Prostate gland (tissue), 2 donors: ENCODE measurements at regions not wholly inside any gene's neighbourhood (a gene's known extent, or its start where the extent isn't known, plus 50 kb on each side); places are given as distances from the start of the nearest gene placed in this dataset.

Experiments used
- DNase-seq: peaks from one replicate; pipeline ENCODE4 v3.0.0-alpha.2; 2019; ENCODE audit warnings: low spot score
- H3K27ac ChIP-seq, 2 donors: fragments of 200-600 bp; sonication (generic); 2 replicates each; pipeline ENCODE4 v1.5.1; 2017 to 2019
- H3K27me3 ChIP-seq: fragments of 200-600 bp; sonication (generic); replicated peaks from 2 replicates; pipeline ENCODE4 v1.5.1; 2019; ENCODE audit not compliant: insufficient read depth
- H3K36me3 ChIP-seq, 2 donors: fragments of 200-600 bp; sonication (generic); 1 replicate in 1 of 2; 2 replicates in 1 of 2; pipeline versions ENCODE4 v1.5.1 to v1.8.1; 2017 to 2019
- H3K4me1 ChIP-seq: fragments of 200-600 bp; sonication (generic); replicated peaks from 2 replicates; pipeline ENCODE4 v1.5.1; 2019
- H3K4me3 ChIP-seq, 2 donors: fragments of 200-600 bp; sonication (generic); 2 replicates each; pipeline ENCODE4 v1.5.1; 2017 to 2019
- H3K9me3 ChIP-seq: fragments of 200-600 bp; sonication (generic); 2 replicates; pipeline ENCODE4 v1.5.1; 2017
- POLR2A ChIP-seq: fragments of 450-650 bp; IDR thresholded peaks from one replicate; pipeline ENCODE4 v1.6.1; 2016; ENCODE audit warnings: antibody characterized with exemption, mild to moderate bottlenecking
- POLR2AphosphoS5 ChIP-seq: sonication (generic); formaldehyde crosslinking; IDR thresholded peaks from one replicate; pipeline ENCODE4 v1.6.1; 2017; ENCODE audit warnings: antibody characterized with exemption
- WGBS: methylation state at CpG from one replicate; pipeline ENCODE4 v1.1.5; 2018; 5-methylcytosine and 5-hydroxymethylcytosine counted together
- intact Hi-C: fragments of 100-400 bp; cut with DNase I; formaldehyde crosslinking; loops from one replicate; pipeline ENCODE4 v1.14.2; 2022
- TF ChIP-seq, protein P1 (sequence below), 4 experiments: fragments of 200-600 bp in 2 of 4; fragments of 450-650 bp in 2 of 4; sonication (generic) in 2 of 4; IDR thresholded peaks; 1 replicate in 3 of 4; 2 replicates in 1 of 4; pipeline ENCODE4 v1.5.1; 2016 to 2019; ENCODE audit warnings: antibody characterized with exemption in 4 of 4, mild to moderate bottlenecking in 2 of 4, moderate library complexity in 2 of 4

DNA sequence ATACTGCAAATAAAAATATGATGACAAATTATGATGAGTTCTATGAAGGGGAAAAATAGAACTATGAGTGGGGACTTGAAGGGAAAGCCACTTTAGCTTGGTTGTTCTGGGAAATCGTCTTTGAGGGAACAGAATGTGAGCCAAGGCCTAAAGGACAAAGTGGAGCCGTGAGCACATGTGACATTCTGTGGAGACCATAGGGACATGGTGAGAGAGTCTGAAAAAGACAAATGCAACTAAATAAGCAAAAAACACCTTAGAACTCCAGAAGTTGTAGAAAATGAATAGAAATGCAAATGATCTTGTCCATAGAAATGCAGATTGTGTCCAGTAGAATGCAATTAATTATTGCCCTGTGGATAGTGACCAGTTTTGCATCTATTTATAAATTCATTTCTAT lies 86.8 kb upstream of the ANKRD10 start:
- intact Hi-C loops: no loop called here
- Histone ChIP-seq H3K4me3 (no peak overlapping the region), H3K9me3 (no peaks in the 10 kb centered on the region), H3K36me3 (no peaks in the 10 kb centered on the region), H3K27me3 (no peaks in the 10 kb centered on the region), H3K27ac (no peak overlapping the region), H3K4me1 (peaks cover under 1% of the 10 kb centered on the region)
- TF ChIP-seq, protein P1, sequence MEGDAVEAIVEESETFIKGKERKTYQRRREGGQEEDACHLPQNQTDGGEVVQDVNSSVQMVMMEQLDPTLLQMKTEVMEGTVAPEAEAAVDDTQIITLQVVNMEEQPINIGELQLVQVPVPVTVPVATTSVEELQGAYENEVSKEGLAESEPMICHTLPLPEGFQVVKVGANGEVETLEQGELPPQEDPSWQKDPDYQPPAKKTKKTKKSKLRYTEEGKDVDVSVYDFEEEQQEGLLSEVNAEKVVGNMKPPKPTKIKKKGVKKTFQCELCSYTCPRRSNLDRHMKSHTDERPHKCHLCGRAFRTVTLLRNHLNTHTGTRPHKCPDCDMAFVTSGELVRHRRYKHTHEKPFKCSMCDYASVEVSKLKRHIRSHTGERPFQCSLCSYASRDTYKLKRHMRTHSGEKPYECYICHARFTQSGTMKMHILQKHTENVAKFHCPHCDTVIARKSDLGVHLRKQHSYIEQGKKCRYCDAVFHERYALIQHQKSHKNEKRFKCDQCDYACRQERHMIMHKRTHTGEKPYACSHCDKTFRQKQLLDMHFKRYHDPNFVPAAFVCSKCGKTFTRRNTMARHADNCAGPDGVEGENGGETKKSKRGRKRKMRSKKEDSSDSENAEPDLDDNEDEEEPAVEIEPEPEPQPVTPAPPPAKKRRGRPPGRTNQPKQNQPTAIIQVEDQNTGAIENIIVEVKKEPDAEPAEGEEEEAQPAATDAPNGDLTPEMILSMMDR (IDR thresholded peaks at IDR 0.05): no peak
- no peak for TF ChIP-seq POLR2A
- TF ChIP-seq POLR2AphosphoS5: no peak
- no peak for DNase-seq
- WGBS: 88% methylated on average over 2 of the region's 2 CpGs

DNA sequence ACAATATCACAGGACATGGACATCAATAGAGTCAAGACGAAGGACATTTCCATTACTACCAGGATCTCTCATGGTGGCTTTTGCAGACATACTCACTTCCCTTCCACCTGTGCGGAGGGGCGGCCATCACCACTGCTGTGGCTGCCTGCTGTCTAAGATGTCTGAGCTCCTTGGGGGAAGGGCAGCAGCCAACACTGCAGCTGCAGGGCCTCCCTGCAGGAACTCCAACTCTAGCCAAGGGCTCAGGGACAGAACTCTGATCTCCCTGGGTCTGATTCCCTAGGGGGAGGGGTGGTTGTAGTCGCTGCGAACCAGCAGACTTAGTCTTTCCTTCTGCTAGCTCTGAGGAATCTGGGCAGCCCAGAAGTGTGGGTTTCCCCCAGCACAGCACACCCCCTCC lies 78.9 kb upstream of the ANKRD10 start:
- intact Hi-C loops: no loop called here

DNA sequence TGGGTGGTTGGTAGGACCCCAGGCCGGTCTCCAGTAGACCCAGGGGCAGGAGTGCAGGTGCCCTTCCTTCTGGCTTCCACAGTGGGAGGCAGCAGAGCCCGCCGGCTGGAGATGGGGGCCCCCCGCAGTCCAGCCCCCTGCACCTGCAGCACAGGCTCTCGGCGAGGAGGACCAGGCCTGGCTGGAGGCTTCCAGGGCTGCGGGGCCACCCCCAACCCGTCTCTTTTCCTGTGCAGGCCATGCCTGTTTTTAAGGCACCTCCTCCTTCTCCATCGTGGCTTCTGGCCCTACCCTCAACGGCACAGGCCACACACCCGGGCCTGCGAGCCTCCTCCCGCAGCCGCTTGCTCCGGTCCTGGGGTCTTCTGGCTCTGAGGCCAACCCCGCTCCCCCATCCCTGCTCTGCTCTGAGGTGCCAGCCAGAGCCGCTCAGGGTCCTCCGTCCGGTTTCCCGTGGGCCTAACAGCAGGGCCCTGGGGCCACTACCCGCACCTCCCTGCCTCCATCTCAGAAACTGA lies 77.2 kb upstream of the ANKRD10 start:
- Histone ChIP-seq H3K4me1 (no peaks in the 10 kb centered on the region), H3K36me3 (no peaks in the 10 kb centered on the region), H3K27ac (no peak overlapping the region), H3K27me3 (no peaks in the 10 kb centered on the region), H3K9me3 (no peaks in the 10 kb centered on the region), H3K4me3 (no peak overlapping the region)
- TF ChIP-seq, protein P1 (IDR thresholded peaks at IDR 0.05): no peak
- TF ChIP-seq POLR2AphosphoS5 (no peak), POLR2A (no peak)
- 96% methylated on average over 21 of the region's 21 CpGs for WGBS
- intact Hi-C loops: no loop called here
- no peak for DNase-seq

More for the DNA sequence above, 78.9 kb upstream of the ANKRD10 start:
- no peaks in the 10 kb centered on the region for H3K27me3 ChIP-seq
- no peaks in the 10 kb centered on the region for H3K9me3 ChIP-seq
- no peak for DNase-seq
- no peaks in the 10 kb centered on the region for H3K36me3 ChIP-seq
- H3K4me1 ChIP-seq: no peaks in the 10 kb centered on the region
- TF ChIP-seq POLR2AphosphoS5: no peak
- no peak overlapping the region for H3K4me3 ChIP-seq
- 67% methylated on average over 5 of the region's 5 CpGs for WGBS
- H3K27ac ChIP-seq: no peak overlapping the region

DNA sequence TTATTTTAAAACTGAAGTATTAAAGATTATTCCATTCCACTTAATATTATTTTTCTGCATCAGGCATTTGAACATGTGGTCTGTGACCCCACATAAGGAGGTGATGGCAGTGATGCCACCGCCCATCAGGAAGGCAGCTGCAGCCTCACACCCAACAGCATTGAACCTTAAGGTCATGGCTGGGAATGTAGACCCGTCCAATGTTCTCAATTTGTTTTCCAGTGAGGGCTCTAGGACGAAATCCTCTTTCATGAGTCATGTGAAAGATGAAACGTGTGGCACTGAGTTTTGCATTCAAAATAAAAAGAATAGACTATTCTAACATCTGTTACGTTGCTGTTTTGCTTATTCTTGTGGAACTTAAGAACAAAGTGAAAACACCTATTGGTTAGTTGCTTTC lies 74.5 kb upstream of the ANKRD10 start:
- Histone ChIP-seq H3K36me3 (no peaks in the 10 kb centered on the region), H3K4me3 (no peak overlapping the region), H3K9me3 (no peaks in the 10 kb centered on the region), H3K4me1 (no peaks in the 10 kb centered on the region), H3K27me3 (no peaks in the 10 kb centered on the region), H3K27ac (no peak overlapping the region)
- intact Hi-C loops: no loop called here
- no peak for TF ChIP-seq POLR2A
- TF ChIP-seq, protein P1 (IDR thresholded peaks at IDR 0.05): no peak
- TF ChIP-seq POLR2AphosphoS5: no peak
- no peak for DNase-seq
- WGBS: 88% methylated on average over 5 of the region's 5 CpGs

DNA sequence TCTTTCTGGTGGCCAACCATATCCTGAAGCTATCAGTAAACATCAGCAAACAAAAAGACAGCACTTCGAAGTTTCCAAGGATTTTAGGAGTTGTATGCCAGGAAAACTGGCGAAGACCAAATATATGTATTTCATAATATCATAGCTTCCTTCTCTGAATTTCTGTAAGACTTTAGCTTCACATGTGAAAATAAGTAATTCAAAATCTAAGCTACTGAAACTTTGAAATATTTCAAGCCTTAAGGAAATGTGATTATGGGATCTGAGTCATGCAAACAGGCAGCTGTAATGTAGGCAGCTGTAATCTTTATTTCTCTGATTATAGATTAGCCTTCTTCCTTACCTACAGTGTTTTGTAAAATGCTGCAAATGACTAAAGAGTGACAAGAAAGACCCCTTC lies 70.7 kb upstream of the ANKRD10 start:
- Histone ChIP-seq H3K4me3 (no peak overlapping the region), H3K27ac (no peak overlapping the region), H3K36me3 (no peaks in the 10 kb centered on the region), H3K9me3 (no peaks in the 10 kb centered on the region), H3K4me1 (no peaks in the 10 kb centered on the region), H3K27me3 (no peaks in the 10 kb centered on the region)
- 56% methylated on average over 2 of the region's 2 CpGs for WGBS
- intact Hi-C loops: no loop called here
- DNase-seq: no peak
- TF ChIP-seq POLR2AphosphoS5: no peak

DNA sequence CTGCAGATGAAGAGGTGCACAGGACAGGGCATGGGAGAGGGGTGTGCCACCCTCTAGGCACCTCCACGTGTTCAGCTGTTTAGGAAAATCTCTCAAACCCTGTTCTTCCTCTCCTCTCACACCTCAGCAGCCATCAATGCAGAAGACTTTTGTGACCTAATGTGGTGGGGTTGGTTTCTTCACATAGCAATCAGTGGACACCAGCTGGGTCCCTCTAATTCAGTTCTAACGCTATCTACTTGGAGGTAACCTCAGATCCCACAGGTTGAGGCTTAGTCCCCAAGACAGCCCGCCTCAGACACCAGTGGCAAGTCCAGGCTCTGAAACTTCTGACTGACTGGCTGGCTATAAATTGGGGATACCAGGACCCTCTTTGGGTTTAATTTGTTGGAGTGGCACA lies 69.9 kb upstream of the ANKRD10 start:
- DNase-seq: no peak
- Histone ChIP-seq H3K27me3 (no peaks in the 10 kb centered on the region), H3K27ac (no peak overlapping the region), H3K4me1 (no peaks in the 10 kb centered on the region), H3K4me3 (no peak overlapping the region), H3K36me3 (no peaks in the 10 kb centered on the region), H3K9me3 (no peaks in the 10 kb centered on the region)
- intact Hi-C loops: no loop called here
- WGBS: 67% methylated on average over 3 of the region's 3 CpGs
- no peak for TF ChIP-seq POLR2AphosphoS5
- TF ChIP-seq, protein P1 (IDR thresholded peaks at IDR 0.05): no peak
- TF ChIP-seq POLR2A: no peak
